GM23248 (cell line): ENCODE measurements at regions not wholly inside any gene's neighbourhood (a gene's known extent, or its start where the extent isn't known, plus 50 kb on each side); places are given as distances from the start of the nearest gene placed in this dataset.

ENCODE experiments used
- DNase-seq: peaks from one replicate; pipeline ENCODE4 v3.0.0-alpha.2; 2015
- H2AFZ ChIP-seq: fragments of 200-600 bp; sonication (generic); 2 replicates; pipeline ENCODE4 v1.6.1; 2016; ENCODE audit warnings: antibody characterized with exemption
- H3F3A ChIP-seq: fragments of 200-600 bp; sonication (generic); 2 replicates; pipeline ENCODE4 v1.6.1; 2016; ENCODE audit warnings: mild to moderate bottlenecking, antibody characterized with exemption, mixed run types; ENCODE audit not compliant: insufficient read depth
- H3K27ac ChIP-seq: fragments of 200-600 bp; sonication (generic); 2 replicates; pipeline ENCODE4 v1.5.1; 2016; ENCODE audit warnings: mild to moderate bottlenecking
- H3K27me3 ChIP-seq: fragments of 200-600 bp; sonication (generic); replicated peaks from 2 replicates; pipeline ENCODE4 v1.6.1; 2016; ENCODE audit warnings: mild to moderate bottlenecking; ENCODE audit not compliant: insufficient read depth
- H3K36me3 ChIP-seq: fragments of 200-600 bp; sonication (generic); 2 replicates; pipeline ENCODE4 v1.6.1; 2016; ENCODE audit warnings: low read depth, mild to moderate bottlenecking
- H3K4me1 ChIP-seq: fragments of 200-600 bp; sonication (generic); 2 replicates; pipeline ENCODE4 v1.6.1; 2016; ENCODE audit warnings: mild to moderate bottlenecking; ENCODE audit not compliant: insufficient read depth
- H3K4me2 ChIP-seq: fragments of 200-600 bp; sonication (generic); one replicate; pipeline ENCODE4 v1.6.1; 2016; ENCODE audit warnings: mild to moderate bottlenecking; ENCODE audit not compliant: unreplicated experiment
- H3K4me3 ChIP-seq: fragments of 200-600 bp; sonication (generic); 2 replicates; pipeline ENCODE4 v1.5.1; 2016; ENCODE audit warnings: mild to moderate bottlenecking
- H3K79me2 ChIP-seq: fragments of 200-600 bp; sonication (generic); 2 replicates; pipeline ENCODE4 v1.6.1; 2016; ENCODE audit warnings: mild to moderate bottlenecking; ENCODE audit not compliant: insufficient read depth
- H3K9ac ChIP-seq: fragments of 200-600 bp; sonication (generic); 2 replicates; pipeline ENCODE4 v1.6.1; 2016; ENCODE audit warnings: mild to moderate bottlenecking
- H3K9me2 ChIP-seq: fragments of 200-600 bp; sonication (generic); 2 replicates; pipeline ENCODE4 v1.6.1; 2016; ENCODE audit warnings: mixed run types, mild to moderate bottlenecking, moderate library complexity; ENCODE audit not compliant: insufficient read depth
- H3K9me3 ChIP-seq: fragments of 200-600 bp; sonication (generic); one replicate; pipeline ENCODE4 v1.6.1; 2017; ENCODE audit warnings: low read depth
- H4K20me1 ChIP-seq: fragments of 200-600 bp; sonication (generic); 2 replicates; pipeline ENCODE4 v1.6.0; 2016; ENCODE audit not compliant: insufficient read depth
- EZH2 ChIP-seq: fragments of 200-600 bp; sonication (generic); IDR thresholded peaks from 2 replicates; pipeline ENCODE4 v1.6.1; 2018; ENCODE audit warnings: antibody characterized with exemption, mild to moderate bottlenecking; ENCODE audit not compliant: insufficient read depth, poor library complexity, severe bottlenecking
- EZH2phosphoT487 ChIP-seq: fragments of 200-600 bp; sonication (generic); IDR thresholded peaks from 2 replicates; pipeline ENCODE4 v1.6.1; 2018; ENCODE audit warnings: antibody characterized with exemption, moderate library complexity, mild to moderate bottlenecking, low read depth; ENCODE audit not compliant: insufficient read depth
- WGBS, 2 experiments: methylation state at CpG; one replicate each; pipeline ENCODE4 v1.1.6; 2015 to 2017; ENCODE audit warnings: low lambda C conversion rate in 2 of 2, low coverage in 1 of 2; ENCODE audit errors: missing lambda C conversion rate in 2 of 2; 5-methylcytosine and 5-hydroxymethylcytosine counted together
- in situ Hi-C: fragments of 300-500 bp; cut with MboI; formaldehyde crosslinking; loops from 2 replicates; pipeline ENCODE4 v1.15.0; 2020

DNA sequence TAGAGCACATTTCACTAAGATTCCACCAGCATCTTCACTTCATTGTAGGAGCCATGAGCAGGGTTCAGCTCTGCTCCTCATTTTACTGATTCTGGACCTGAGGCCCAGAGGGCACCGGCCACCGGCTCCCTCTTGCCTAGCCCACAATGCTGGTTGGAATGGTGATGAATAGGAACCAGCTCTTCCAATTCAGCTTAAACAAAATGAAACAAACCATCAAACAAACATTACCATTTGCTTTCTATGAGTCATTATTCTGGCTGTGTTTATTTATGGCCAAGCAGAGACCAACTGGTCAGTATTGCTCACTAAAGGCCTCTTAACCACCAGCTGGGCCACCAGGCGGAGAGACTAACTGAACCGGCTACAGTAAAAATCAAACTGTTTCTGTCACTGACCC, 176.7 kb downstream of the MTX2 start:
- H2AFZ ChIP-seq, result peak overlapping the region; percentile 71
- peaks cover 14% of the 10 kb centered on the region for H3F3A ChIP-seq
- H3K9ac ChIP-seq, result no peak overlapping the region
- TF ChIP-seq EZH2phosphoT487 (no peak), EZH2 (no peak)
- no peaks in the 10 kb centered on the region for H3K9me2 ChIP-seq
- H3K27me3 ChIP-seq, result no peaks in the 10 kb centered on the region
- no peaks in the 10 kb centered on the region for H3K9me3 ChIP-seq
- 26 to 40% methylated on average over 4 of the region's 4 CpGs for WGBS, 2 experiments
- H3K27ac ChIP-seq, result peak overlapping the region; percentile 61
- H3K4me3 ChIP-seq, result no peak overlapping the region
- DNase-seq, result peak; percentile 78
- H3K36me3 ChIP-seq, result no peaks in the 10 kb centered on the region
- H3K4me2 ChIP-seq, result peak overlapping the region; percentile 14
- no peaks in the 10 kb centered on the region for H4K20me1 ChIP-seq
- in situ Hi-C loops, result no loop called here
- no peaks in the 10 kb centered on the region for H3K79me2 ChIP-seq
- H3K4me1 ChIP-seq, result peaks cover 27% of the 10 kb centered on the region

DNA sequence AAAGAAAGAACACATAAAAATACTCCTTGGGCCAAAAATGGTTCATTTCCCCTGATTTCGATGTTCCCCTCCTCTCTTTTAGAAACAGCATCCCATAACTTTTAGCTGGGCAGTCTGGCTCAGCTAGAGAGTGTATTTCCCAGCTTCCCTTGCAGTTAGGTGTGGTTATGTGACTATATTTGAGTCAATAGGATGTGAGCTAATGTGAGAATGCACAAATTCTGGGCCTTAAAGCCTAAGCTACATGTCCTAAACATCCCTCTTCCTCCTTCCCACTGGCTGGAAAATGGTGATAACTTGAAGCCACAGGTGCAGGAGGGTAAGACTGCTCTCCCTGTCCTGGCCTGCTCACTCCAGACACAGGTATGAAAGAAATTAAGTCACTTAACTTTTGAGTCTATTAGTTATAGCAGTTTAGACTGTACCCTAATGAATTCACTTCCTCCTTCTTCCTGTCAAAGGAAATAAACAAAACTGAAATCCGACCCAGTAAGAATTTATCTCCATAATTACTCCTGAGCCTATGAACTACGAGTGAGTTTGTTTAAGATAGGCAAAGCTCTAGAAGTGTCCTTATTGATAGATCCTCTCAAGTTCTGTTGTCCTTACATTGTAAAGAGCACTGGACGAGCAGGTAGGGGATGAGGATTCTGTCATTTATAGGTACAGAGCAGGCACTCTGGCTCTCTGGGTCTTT, 177.6 kb downstream of the MTX2 start:
- H3K9ac ChIP-seq, result no peak overlapping the region
- H3K4me1 ChIP-seq, result peaks cover 27% of the 10 kb centered on the region
- DNase-seq, result peak; percentile 45
- H3K27ac ChIP-seq, result peak overlapping the region; percentile 61
- H4K20me1 ChIP-seq, result no peaks in the 10 kb centered on the region
- H3K9me3 ChIP-seq, result no peaks in the 10 kb centered on the region
- no peak overlapping the region for H3K4me3 ChIP-seq
- H3K9me2 ChIP-seq, result no peaks in the 10 kb centered on the region
- H2AFZ ChIP-seq, result peak overlapping the region; percentile 71
- H3K27me3 ChIP-seq, result no peaks in the 10 kb centered on the region
- WGBS, 2 experiments, result 89 to 97% methylated on average over 4 of the region's 4 CpGs
- H3F3A ChIP-seq, result peaks cover 14% of the 10 kb centered on the region
- H3K4me2 ChIP-seq, result no peak overlapping the region
- TF ChIP-seq EZH2, result no peak
- no peak for TF ChIP-seq EZH2phosphoT487
- in situ Hi-C loops, result no loop called here
- H3K79me2 ChIP-seq, result no peaks in the 10 kb centered on the region
- H3K36me3 ChIP-seq, result no peaks in the 10 kb centered on the region

DNA sequence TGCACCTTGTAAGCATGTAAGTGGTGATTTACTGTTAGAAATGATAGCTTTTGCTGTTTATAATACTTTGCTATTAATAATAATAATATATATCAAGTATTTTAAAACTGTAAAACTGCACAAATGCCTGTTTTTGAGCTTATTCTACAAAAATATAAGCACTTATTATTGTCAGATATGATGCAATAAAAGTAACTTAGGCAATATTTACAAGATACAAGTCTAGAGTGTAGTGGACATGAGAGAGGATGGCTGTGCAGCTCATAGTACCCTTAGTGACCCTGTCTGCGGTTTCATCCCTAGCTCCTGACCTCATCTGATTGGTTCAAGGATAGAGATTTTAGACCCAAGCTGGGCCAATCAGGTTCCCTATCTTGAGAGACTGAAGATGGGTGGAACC, 178.4 kb downstream of the MTX2 start:
- TF ChIP-seq EZH2 (no peak), EZH2phosphoT487 (no peak)
- H3K36me3 ChIP-seq, result no peaks in the 10 kb centered on the region
- no peaks in the 10 kb centered on the region for H3K9me3 ChIP-seq
- H3K27me3 ChIP-seq, result no peaks in the 10 kb centered on the region
- no peaks in the 10 kb centered on the region for H3K79me2 ChIP-seq
- no peak overlapping the region for H3K4me3 ChIP-seq
- peaks cover 14% of the 10 kb centered on the region for H3F3A ChIP-seq
- no peaks in the 10 kb centered on the region for H4K20me1 ChIP-seq
- 95 to 96% methylated on average over 1 of the region's 1 CpG for WGBS, 2 experiments
- in situ Hi-C loops, result no loop called here
- no peaks in the 10 kb centered on the region for H3K9me2 ChIP-seq
- H3K4me1 ChIP-seq, result peaks cover 27% of the 10 kb centered on the region
- no peak for DNase-seq
- H2AFZ ChIP-seq, result no peak overlapping the region
- H3K27ac ChIP-seq, result no peak overlapping the region
- H3K4me2 ChIP-seq, result no peak overlapping the region
- H3K9ac ChIP-seq, result no peak overlapping the region

DNA sequence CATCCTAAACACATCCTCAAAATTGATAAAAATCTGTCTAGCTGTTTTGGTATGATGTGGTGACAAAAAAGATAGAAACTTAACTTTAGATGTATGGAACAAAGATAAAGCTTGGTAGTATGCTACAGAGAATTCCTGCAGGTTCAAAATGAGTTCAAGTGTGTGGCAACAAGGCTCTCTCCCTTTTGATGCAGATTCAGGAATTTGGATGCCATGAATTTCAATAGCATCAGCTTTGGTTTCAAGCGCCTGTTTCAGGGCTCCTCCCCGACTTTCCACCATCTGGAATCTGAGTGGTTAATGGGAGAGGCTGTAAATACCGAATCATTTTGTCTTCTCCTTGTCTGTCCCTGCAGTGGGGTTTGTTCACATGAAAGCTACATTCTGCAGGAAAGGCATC, 180.6 kb downstream of the MTX2 start:
- H2AFZ ChIP-seq, result no peak overlapping the region
- in situ Hi-C loops, result loop anchor here (5.0 to 10.0 kb wide), 3 partner anchors 102 to 305 kb away; no protein-coding TSS in a partner anchor
- H3K4me2 ChIP-seq, result no peak overlapping the region
- no peaks in the 10 kb centered on the region for H3K9me2 ChIP-seq
- no peaks in the 10 kb centered on the region for H3K9me3 ChIP-seq
- H3F3A ChIP-seq, result peaks cover 14% of the 10 kb centered on the region
- H4K20me1 ChIP-seq, result no peaks in the 10 kb centered on the region
- no peaks in the 10 kb centered on the region for H3K79me2 ChIP-seq
- no peaks in the 10 kb centered on the region for H3K27me3 ChIP-seq
- no peak overlapping the region for H3K4me3 ChIP-seq
- no peak overlapping the region for H3K27ac ChIP-seq
- no peaks in the 10 kb centered on the region for H3K36me3 ChIP-seq
- no peak overlapping the region for H3K9ac ChIP-seq
- WGBS, 2 experiments, result 43 to 58% methylated on average over 3 of the region's 3 CpGs
- TF ChIP-seq EZH2phosphoT487, result no peak
- no peak for TF ChIP-seq EZH2
- H3K4me1 ChIP-seq, result peaks cover 23% of the 10 kb centered on the region
- DNase-seq, result peak; percentile 36
